HCEC 1CT (cell line): ENCODE measurements at regions not wholly inside any gene's neighbourhood (a gene's known extent, or its start where the extent isn't known, plus 50 kb on each side); places are given as distances from the start of the nearest gene placed in this dataset.
"Not testable (repeated sequence)": the region's sequence is repeated elsewhere in the genome, so short reads cannot be mapped to it uniquely, and the experiment has no call there.

Experiments
- DNase-seq: peaks from one replicate; pipeline ENCODE4 v3.0.0-alpha.2; 2017

DNA sequence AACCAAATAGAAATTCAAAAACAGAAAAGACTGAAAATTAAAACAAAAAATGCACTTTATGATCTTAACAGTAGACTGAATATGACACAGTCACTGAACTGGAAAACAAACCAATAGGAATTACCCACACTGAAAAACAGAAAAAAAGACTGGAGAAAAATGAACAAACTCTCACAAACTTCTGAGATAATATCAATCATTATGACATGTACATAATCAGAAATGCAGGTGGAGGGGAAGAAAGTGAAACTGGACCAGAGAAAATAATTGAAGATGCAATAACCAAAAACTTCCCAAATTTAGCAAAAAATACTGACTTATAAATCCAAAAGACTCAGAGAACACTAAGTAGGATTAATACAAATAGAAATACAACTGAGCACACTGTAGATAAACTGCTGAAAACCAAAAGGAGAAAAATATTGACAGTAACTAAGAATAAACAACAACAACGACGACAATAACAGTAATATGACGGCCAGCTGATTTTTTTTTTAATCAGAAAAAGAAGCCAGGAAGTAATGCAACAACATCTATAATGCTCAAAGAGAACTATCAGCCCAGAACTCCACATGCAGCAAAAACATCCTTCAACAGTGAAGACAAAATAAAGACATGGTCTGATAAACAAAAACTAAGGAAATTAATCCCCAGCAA, 108.1 kb downstream of the ZFAND4 start:
- no peak for DNase-seq

DNA sequence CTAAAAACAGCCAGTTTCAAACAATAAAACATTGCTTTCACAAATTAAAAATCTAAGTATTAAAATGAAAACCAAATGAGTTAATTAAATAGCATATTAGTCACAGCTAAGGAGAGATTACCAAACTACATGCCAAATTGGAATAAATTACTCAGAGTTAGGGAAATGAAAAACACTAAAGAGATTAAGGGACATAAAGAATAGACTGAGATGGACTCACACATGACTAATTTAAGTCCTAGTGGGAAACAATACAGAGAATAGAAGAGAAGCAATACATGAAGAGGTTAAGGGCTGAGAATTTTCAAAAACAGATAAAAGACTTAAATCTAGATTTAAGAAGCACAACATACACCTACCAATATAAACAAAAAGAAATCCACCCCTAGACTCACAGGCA, 110.6 kb downstream of the ZFAND4 start:
- DNase-seq, result no peak

DNA sequence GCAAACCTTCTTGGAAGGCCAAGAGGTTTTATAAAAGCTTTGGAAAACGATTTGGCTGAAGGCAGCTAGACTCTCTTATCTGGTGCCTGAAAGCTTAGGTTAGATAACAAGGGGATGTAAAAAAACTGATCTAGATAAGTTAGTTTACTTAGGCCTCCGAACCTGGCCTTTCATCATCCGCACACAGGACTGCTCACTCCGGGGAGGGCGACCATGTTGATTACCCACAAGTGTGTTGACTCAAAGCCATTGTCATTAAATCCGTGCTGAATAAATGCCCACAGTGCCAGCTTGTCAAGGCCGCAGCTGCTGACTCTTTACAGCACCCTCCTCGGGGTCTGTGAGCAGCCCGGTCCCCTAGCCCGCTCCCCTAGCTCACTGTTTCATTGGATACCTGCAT, 112.3 kb downstream of the ZFAND4 start:
- DNase-seq, result no peak

DNA sequence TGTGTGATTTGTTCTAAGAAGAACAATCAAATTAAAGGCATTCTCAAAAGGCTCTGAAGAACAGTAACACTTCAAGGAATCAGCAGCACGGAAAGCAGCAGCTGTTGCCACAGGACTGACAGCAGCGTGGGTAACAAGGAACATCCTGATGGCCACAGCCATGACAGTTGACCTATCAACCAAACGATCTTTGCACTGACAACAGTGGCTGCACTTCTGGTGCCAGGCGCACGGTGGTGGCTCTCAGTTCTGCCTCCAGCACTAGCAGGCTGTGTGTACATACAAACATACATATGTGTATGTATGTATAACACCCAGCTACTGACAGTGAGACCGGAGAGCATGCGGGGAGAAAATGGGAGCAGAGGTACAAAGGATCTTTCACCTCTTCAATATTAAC, 114.1 kb downstream of the ZFAND4 start:
- DNase-seq, result no peak

DNA sequence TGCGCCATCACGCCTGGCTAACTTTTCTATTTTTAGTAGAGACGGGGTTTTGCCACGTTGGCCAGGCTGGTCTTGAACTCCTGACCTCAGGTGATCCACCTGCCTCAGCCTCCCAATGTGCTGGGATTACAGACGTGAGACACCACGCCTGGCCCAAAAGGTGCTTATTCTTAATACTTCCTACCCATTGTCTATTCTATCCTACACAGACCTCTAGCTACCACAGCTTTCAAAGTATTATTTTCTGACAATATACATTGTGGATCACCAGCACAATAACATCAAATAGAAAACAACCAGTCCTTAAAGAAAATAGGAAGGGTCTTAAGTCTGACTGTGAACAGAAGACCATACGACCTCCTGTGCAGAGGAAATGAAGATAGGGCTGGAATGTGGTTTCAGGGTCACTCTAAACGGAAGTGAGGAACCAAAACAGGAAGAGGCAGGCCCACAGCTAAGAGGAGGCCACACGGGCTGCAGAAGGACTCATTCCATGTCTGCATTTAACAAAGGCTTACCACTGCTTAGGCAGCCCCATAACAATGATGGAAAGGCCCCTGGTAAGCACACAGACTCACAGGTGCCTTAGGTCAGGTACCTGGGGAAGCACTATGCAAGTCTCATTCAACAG, 115.2 kb downstream of the ZFAND4 start:
- DNase-seq, result peak; percentile 8

DNA sequence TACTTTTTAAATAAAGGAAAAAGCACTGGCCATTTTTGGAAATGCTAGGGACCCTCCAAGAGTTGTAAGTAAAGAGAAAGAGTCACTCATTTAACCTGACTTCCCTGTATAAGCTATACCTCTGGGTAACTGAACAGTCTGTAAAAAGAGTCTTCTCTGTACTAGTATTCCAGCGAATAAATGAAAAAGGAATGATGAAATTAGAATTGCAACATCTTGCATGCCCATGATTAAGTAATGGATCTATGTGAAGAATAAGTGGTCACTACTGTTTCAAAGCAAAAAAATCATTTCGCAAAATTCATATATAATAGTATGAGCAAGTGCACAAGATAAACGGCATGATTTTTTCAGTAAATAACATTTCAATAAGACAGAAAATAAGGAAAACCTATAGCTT, 116.8 kb downstream of the ZFAND4 start:
- peak; percentile 21 for DNase-seq

DNA sequence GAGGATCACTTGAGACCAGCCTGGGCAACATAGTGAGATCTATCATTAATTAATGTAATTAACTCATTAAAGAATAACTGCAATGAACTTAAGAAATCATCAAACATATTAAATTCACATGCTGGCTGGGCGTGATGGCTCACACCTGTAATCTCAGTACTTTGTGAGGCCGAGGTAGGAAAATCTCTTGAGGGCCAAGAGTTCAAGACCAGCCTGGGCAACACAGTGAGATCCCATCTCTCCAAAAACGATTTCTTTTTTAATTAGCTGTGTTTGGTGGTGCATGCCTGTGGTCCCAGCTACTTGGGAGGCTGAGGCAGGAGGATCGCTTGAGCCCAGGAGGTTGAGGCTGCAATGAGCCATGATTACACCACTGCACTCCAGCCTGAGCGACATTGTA, 117.2 kb downstream of the ZFAND4 start:
- not testable (repeated sequence) for DNase-seq

DNA sequence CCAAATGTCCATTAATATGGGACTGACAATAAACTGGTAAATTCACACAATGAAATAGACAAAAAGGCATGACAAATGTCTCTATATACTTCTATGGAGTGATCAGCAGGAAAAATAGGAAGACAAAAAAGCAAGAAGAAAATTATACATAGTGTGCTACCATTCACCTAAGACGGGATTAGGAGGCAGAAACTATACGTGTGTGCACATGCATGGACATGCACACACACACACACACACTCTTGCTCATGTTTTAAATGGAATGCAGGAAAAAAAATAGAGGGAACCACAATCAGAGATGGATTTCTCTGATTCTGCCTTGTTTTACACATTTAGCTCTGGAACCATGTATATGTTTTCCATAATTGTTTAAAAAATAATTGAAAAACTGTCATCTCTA, 119.0 kb downstream of the ZFAND4 start:
- DNase-seq, result no peak

DNA sequence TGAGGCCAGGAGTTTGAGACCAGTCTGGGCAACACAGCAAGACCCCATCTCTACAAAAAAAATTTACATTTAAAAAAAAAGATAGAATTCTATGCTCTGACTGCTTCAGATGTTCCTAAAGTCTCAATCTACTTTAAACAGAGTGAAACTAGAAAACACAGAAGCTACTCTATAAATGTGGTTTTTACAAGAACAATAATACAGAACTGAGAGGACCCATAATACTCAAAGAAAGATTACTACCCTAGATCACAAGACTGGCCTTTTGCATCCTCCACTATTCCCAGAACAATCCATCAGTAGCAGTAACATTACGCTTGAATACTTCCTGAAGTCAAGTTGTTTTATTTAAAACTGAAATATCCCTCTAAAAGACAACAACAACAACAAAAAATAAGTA, 119.4 kb downstream of the ZFAND4 start:
- no peak for DNase-seq

DNA sequence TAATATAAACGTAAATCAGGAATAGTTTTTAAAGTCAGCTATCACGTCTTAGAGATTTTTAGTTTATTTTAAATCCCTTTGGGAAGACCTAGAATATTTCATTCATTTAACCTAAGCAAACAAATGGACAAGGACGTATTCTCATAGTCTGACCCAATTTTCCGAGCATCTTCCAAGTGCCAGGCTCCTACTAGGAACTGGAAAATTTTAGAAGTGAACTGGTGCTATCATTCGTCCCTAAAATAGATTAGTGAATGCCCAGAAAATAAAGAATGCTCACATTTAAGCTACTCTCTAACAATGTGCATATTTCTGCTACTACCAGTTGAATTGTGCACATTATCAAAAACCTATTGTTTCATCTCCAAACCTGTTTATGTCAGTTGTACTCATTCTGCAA, 120.1 kb downstream of the ZFAND4 start:
- DNase-seq, result no peak

DNA sequence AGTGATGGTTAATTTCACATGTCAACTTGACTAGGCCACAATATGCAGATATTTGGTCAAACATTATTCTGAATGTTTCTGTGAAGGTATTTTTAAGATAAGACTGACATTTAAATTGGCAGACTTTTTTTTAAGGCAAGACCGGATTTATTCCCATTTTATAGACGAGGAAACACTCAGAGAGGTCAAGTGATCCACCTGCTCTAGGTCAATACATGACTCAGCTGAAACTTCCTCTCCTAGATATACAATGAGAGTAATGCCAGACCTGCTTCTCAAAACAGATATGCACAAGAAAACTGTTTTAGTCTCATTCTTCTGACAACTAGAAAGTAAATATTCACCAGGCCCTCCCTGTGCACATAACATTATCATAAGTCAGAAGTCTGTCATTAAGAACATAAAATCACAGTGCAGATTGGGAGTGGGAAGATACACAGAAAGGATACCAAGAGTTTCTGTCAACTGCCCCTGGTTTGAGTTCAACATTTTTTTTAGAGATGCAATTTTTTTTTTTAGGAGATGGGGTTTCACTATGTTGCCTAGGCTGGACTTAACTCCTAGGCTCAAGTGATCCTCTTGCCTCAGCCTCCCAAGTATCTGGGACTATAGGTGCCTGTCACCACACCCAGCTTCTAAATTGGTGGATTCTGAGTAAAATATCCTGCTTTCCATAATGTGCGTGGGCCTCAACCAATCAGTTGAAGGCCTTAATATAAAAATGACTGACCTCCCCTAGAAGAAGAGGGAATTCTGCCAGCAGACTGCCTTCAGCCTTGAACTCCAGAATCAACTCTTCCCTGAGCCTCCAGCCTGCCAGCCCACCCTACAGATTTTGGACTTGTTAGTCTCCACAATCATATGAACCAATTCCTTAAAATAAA, 121.4 kb downstream of the ZFAND4 start:
- no peak for DNase-seq

DNA sequence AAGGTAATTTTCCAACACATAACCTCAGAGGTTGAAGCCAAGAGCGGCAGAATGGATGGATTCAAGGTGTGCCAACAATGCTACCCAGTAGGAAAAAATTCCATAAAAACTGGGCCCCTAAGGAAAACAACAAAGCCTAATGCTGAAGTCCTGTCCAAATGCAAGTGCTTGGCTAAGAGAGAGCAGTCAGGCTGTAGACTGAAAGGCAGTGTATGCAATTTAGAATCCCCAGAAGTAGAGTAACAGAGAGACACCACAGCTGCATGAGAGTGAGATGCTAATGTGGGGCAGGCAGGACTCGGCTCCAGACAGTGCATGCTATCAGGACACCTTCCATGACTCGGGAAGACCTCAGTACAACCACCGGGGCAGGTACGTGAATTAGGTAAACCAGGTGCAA, 124.5 kb downstream of the ZFAND4 start:
- DNase-seq, result no peak

DNA sequence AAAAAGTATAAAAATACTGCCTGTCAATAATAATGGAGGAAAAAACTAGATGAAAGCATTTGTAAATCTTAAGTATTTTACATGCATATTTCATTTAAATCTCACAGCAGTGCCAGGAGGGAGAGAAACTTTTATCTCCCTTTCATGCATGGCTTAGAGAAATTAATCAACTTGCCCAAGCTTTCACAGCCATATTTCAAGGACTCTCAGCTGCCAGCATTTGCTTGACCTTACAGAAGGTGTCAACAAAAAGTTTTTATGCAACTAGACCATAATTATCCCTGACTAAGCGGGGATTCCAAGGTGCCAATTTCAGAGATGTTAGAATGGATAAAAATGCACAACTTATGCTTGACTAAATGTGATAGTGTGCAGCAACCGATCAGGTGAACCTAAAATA, 125.4 kb downstream of the ZFAND4 start:
- DNase-seq, result no peak

DNA sequence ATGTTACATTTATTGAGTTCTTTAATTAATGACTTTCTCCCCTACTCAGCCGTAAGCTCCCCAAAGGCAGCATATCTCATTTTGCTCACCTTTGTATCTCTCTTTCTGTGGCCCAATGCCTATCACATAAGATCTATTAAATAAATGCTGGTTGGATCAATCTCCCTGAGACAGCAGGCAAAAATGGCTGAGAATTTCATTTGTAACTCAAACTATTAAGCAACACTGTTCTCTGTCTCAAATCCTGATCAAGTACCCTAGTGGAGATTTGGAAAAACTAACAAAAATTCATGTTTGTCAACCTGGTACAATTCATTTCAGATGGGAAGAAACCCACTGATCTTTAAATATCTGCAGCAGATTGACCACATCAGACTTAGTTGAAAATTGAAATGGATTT, 127.4 kb downstream of the ZFAND4 start:
- no peak for DNase-seq

DNA sequence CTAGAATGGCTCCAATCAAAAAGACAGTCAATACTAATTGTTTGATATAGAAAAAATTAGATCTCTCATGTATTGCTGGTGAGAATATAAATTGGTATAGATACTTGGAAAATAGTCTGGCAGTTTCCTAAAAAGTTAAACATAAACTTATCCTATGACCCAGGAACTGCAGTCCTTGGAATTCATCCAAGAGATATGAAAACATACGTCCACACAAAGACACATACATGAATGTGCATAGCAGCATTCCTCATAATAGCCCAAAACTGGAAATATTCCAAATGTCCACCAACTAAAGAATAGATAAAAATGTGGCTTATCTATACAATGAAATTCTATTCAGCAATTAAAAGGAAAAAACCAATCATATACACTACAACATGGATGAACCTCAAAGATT, 128.4 kb downstream of the ZFAND4 start:
- no peak for DNase-seq

DNA sequence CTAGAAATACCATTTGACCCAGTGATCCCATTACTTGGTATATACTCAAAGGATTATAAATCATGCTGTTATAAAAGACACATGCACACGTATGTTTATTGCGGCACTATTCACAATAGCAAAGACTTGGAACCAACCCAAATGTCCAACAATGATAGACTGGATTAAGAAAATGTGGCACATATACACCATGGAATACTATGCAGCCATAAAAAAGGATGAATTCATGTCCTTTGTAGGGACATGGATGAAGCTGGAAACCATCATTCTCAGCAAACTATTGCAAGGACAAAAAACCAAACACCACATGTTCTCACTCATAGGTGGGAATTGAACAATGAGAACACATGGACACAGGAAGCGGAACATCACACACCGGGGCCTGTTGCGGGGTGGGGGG, 131.5 kb downstream of the ZFAND4 start:
- not testable (repeated sequence) for DNase-seq

DNA sequence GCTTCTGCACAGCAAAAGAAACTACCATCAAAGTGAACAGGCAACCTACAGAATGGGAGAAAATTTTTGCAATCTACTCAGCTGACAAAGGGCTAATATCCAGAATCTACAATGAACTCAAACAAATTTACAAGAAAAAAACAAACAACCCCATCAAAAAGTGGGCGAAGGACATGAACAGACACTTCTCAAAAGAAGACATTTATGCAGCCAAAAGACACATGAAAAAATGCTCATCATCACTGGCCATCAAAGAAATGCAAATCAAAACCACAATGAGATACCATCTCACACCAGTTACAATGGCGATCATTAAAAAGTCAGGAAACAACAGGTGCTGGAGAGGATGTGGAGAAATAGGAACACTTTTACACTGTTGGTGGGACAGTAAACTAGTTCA, 132.0 kb downstream of the ZFAND4 start:
- DNase-seq, result not testable (repeated sequence)

DNA sequence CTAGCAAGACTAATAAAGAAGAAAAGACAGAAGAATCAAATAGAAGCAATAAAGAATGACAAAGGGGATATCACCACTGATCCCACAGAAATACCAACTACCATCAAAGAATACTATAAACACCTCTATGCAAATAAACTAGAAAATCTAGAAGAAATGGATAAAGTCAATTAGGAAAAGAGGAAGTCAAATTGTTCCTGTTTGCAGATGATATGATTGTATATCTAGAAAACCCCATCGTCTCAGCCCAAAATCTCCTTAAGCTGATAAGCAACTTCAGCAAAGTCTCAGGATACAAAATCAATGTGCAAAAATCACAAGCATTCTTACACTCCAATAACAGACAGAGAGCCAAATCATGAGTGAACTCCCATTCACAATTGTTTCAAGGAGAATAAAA, 133.0 kb downstream of the ZFAND4 start:
- DNase-seq, result not testable (repeated sequence)

DNA sequence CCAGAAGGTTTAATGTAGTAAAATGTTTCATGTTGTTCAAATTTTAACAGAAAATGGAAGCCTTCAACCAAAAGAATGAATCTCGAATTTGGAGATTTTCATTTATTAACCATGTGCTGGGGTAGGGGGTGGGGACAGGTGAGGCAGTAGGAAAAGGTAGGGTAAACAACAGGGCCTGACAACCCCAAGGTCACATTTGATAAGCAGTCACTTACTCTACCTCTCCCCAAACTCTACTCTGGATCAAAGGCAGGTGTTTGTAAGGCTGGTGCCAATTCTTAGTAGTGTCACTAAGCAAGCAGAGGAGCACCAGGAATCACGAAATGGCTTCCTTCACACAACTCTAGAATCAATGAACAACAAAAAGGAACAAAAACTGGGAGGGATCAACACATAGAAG, 138.0 kb downstream of the ZFAND4 start:
- no peak for DNase-seq

DNA sequence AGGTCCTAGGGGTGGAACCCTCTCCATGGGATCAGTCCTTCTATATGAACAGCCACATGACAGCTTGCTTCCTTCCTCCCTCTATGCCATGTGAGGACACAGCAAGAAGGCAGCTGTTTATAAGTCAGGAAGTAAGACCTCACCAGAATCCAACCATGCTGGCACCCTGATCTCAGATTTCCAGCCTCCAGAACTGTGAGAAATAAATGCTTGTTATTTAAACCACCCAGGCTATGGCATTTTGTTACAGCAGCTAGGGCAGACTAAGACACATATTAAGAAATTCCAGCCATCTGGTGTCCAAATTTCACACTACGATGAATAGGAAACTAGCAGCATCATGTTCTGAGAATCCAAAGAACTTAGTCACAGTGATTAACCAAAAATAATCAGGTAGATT, 140.1 kb downstream of the ZFAND4 start:
- peak; percentile 11 for DNase-seq

DNA sequence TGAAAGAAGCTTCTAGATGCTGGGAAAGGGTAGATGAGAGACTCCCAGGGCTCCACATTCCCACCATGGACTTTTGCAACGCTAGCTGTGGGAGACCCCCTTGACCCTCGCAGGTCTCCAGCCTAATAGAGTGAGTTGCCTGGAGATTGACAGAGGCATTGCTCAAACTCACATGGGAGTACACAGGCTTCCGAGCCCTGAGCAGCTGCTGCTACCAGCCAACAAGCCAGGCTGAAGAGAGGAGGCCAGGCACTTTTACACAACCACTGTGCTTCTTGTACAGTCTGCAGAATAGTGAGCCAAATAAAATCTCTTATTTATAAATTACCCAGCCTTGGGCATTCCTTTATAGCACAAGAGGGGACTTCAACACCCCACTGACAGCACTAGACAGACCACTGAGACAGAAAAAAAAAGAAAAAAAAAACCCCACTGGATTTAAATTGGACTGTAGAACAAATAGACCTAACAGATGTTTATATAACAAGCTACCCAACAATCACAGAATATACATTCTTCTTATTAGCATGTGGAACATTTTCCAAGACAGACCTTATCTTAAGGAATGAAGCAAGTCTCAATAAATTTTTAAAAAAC, 146.2 kb downstream of the ZFAND4 start:
- no peak for DNase-seq

DNA sequence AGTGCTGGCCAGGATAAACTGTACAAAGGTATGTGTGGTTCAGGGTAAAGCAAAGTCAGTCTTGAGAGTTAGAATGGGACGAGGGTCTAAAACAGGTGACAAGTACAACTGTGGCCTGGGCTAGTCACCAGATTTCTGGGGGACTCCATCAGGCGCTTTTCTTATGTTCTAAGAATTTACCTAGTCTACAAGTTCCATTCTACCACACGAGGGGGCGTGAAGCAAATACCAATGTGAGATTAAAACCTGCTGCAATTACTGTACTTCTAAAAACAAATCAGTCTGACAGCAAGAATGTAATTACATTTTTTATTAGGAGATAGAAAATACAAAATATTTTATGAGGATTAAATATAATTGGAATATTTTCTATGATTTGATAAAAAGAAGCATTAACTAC, 146.5 kb downstream of the ALOX5 start:
- no peak for DNase-seq

DNA sequence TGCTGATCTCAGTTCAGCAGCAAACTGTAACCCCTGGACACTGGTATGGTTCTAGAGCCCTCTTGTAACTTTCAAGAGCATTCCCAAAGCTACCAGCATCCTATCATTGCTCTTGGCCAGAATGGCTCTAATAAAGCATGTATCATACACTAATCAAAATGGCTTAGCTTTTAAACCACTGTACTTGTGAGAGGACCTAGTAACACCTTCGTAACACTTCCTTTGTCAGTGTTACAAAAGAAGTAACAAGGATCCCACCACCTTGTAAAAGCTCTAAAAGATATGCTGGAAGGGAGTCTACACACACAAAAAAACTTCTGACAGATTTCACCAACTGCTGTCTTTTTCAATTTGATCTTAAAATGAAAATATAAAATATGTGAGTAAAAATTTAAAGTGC, 144.7 kb downstream of the ALOX5 start:
- no peak for DNase-seq

DNA sequence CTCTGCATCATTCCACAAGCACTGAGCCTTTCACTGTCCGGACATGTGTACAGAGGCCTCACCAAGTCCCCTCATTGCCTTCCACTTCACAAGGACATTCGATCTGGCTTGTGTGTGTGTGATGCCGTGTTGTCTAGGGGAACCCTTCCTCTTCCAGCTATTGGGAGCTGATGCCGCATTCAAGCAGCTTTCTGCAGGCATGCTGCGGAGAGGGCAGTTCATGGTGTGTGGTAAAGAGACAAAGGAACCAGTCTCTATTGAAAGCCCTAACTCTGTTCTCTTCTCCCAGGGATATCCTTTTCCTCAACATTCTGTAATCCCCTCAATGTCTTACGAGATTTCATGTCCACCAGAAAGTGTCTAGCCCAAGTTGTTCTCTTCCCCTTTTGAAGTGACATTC, 141.6 kb downstream of the ALOX5 start:
- DNase-seq, result no peak
